ENCODE measurements at regions not wholly inside any gene's neighbourhood (a gene's known extent, or its start where the extent isn't known, plus 50 kb on each side); places are given as distances from the start of the nearest gene placed in this dataset.
"Not testable (repeated sequence)": the region's sequence is repeated elsewhere in the genome, so short reads cannot be mapped to it uniquely, and the experiment has no call there.

GRCh38 chr3:90145094-90145860 is 1037.9 kb downstream of the EPHA3 start:
- Histone ChIP-seq H3K9me3 (no peaks in the 10 kb centered on the region), H3K36me3 (no peaks in the 10 kb centered on the region), H3K4me1 (no peaks in the 10 kb centered on the region), H3K27me3 (no peaks in the 10 kb centered on the region), H3K27ac (no peak overlapping the region), H3K4me3 (no peak overlapping the region)
- TF ChIP-seq POLR2A (IDR thresholded peaks at IDR 0.05): no peak
- TF ChIP-seq POLR2AphosphoS5 (IDR thresholded peaks at IDR 0.05): no peak
- no peak for TF ChIP-seq CTCF (IDR thresholded peaks at IDR 0.05)
- no peak for TF ChIP-seq EP300 (IDR thresholded peaks at IDR 0.05)
- WGBS, 2 donors (ENCODE audit: low coverage in 1 of 2): 37 to 56% methylated on average over 4 of the region's 4 CpGs
- ATAC-seq: no peak

GRCh38 chr3:90180096-90180495 is 1072.7 kb downstream of the EPHA3 start:
- WGBS, 2 donors (ENCODE audit: low coverage in 1 of 2): 63 to 68% methylated on average over 2 of the region's 2 CpGs
- Histone ChIP-seq H3K4me3 (no peak overlapping the region), H3K27ac (no peak overlapping the region), H3K27me3 (no peaks in the 10 kb centered on the region), H3K4me1 (no peaks in the 10 kb centered on the region), H3K36me3 (no peaks in the 10 kb centered on the region), H3K9me3 (no peaks in the 10 kb centered on the region)
- no peak for ATAC-seq
- TF ChIP-seq CTCF (IDR thresholded peaks at IDR 0.05) (no peak), POLR2AphosphoS5 (IDR thresholded peaks at IDR 0.05) (no peak), EP300 (IDR thresholded peaks at IDR 0.05) (no peak), POLR2A (IDR thresholded peaks at IDR 0.05) (no peak)

GRCh38 chr3:90180543-90180942 is 1073.1 kb downstream of the EPHA3 start:
- TF ChIP-seq EP300 (IDR thresholded peaks at IDR 0.05): no peak
- no peak for TF ChIP-seq POLR2A (IDR thresholded peaks at IDR 0.05)
- no peak for TF ChIP-seq CTCF (IDR thresholded peaks at IDR 0.05)
- no peak for TF ChIP-seq POLR2AphosphoS5 (IDR thresholded peaks at IDR 0.05)
- Histone ChIP-seq H3K4me3 (no peak overlapping the region), H3K27me3 (no peaks in the 10 kb centered on the region), H3K9me3 (no peaks in the 10 kb centered on the region), H3K36me3 (no peaks in the 10 kb centered on the region), H3K4me1 (no peaks in the 10 kb centered on the region), H3K27ac (no peak overlapping the region)
- ATAC-seq: no peak
- WGBS, 2 donors (ENCODE audit: low coverage in 1 of 2): 54 to 73% methylated on average over 3 of the region's 3 CpGs

- ATAC-seq: peak; percentile 67
- H3K4me1 ChIP-seq, H3K27me3 ChIP-seq, H3K9me3 ChIP-seq, H3K27ac ChIP-seq, H3K36me3 ChIP-seq: not testable (repeated sequence)
- 17 to 31% methylated on average over 9 to 15 of the region's 19 CpGs for WGBS, 2 donors (ENCODE audit: low coverage in 1 of 2)
- TF ChIP-seq CTCF (IDR thresholded peaks at IDR 0.05): peak in 3 of 4 experiments; percentile 12 to 50 (median 30)
- peak overlapping the region; percentile 15 to 35 for H3K4me3 ChIP-seq
Measured at GRCh38 chr3:90182291-90182976, 1075.0 kb downstream of the EPHA3 start.

GRCh38 chr3:90184861-90185260 is 1077.4 kb downstream of the EPHA3 start:
- Histone ChIP-seq H3K9me3 (no peaks in the 10 kb centered on the region), H3K4me3 (no peak overlapping the region), H3K27ac (no peak overlapping the region), H3K27me3 (no peaks in the 10 kb centered on the region), H3K36me3 (no peaks in the 10 kb centered on the region), H3K4me1 (no peaks in the 10 kb centered on the region)
- TF ChIP-seq POLR2AphosphoS5 (IDR thresholded peaks at IDR 0.05) (no peak), POLR2A (IDR thresholded peaks at IDR 0.05) (no peak), CTCF (IDR thresholded peaks at IDR 0.05) (no peak), EP300 (IDR thresholded peaks at IDR 0.05) (no peak)
- WGBS, 2 donors (ENCODE audit: low coverage in 1 of 2): 96 to 100% methylated on average over 2 to 4 of the region's 4 CpGs
- ATAC-seq: no peak

- not testable (repeated sequence) for H3K4me1 ChIP-seq, H3K36me3 ChIP-seq, H3K27ac ChIP-seq, ATAC-seq, H3K27me3 ChIP-seq, H3K9me3 ChIP-seq, H3K4me3 ChIP-seq
- WGBS, 2 donors (ENCODE audit: low coverage in 1 of 2): 89% methylated on average over 3 of the region's 4 CpGs; no CpG with 5 or more reads in 1 of the 2 donors
Measured at GRCh38 chr3:90197383-90197782, 1090.0 kb downstream of the EPHA3 start.

GRCh38 chr3:90202931-90203330 is 1095.5 kb downstream of the EPHA3 start:
- not testable (repeated sequence) for H3K27me3 ChIP-seq, ATAC-seq, H3K9me3 ChIP-seq, H3K36me3 ChIP-seq, H3K27ac ChIP-seq, H3K4me1 ChIP-seq, H3K4me3 ChIP-seq
- WGBS, 2 donors (ENCODE audit: low coverage in 1 of 2): 30 to 58% methylated on average over 2 of the region's 2 CpGs

Data from gastroesophageal sphincter (tissue), 4 donors.